Activated CD8-positive, alpha-beta T cell treated with anti-CD3 and anti-CD28 coated beads for 36 hours (primary cell): ENCODE measurements at regions not wholly inside any gene's neighbourhood (a gene's known extent, or its start where the extent isn't known, plus 50 kb on each side); places are given as distances from the start of the nearest gene placed in this dataset.

Experiments
- ATAC-seq: fragments of 200-7000 bp; cut with Tn5 transposase; one replicate; pipeline ENCODE4 v1.10.0; 2021; ENCODE audit warnings: mild to moderate bottlenecking, moderate library complexity
- CTCF ChIA-PET: fragments of 350-600 bp; sonication (Branson Sonifier 250); formaldehyde crosslinking; loops from one replicate; lab custom pipeline; 2021; ENCODE audit warnings: antibody characterized with exemption; lab: Charles Lee
- POLR2A ChIA-PET: fragments of 350-600 bp; sonication (Branson Sonifier 250); formaldehyde crosslinking; loops from one replicate; lab custom pipeline; 2021; ENCODE audit warnings: antibody characterized with exemption; lab: Charles Lee
- DNase-seq: peaks from one replicate; pipeline ENCODE4 v3.0.0-alpha.2; 2020
- H3K27ac Mint-ChIP-seq: one replicate; pipeline ENCODE4 v1.8.0; 2021; ENCODE audit warnings: mild to moderate bottlenecking, mixed read lengths
- H3K27me3 Mint-ChIP-seq: one replicate; pipeline ENCODE4 v1.8.0; 2021; ENCODE audit warnings: mixed read lengths
- H3K36me3 Mint-ChIP-seq: one replicate; pipeline ENCODE4 v1.8.0; 2021; ENCODE audit warnings: low read depth, mixed read lengths
- H3K4me1 Mint-ChIP-seq: one replicate; pipeline ENCODE4 v1.8.0; 2021; ENCODE audit warnings: low read depth, mixed read lengths
- H3K4me3 Mint-ChIP-seq: one replicate; pipeline ENCODE4 v1.8.0; 2021; ENCODE audit warnings: mild to moderate bottlenecking, moderate library complexity, mixed read lengths
- H3K9me3 Mint-ChIP-seq: one replicate; pipeline ENCODE4 v1.8.0; 2021; ENCODE audit warnings: mixed read lengths
- intact Hi-C: fragments of 100-400 bp; cut with micrococcal nuclease; formaldehyde crosslinking; loops from one replicate; pipeline ENCODE4 v1.10.0; 2022
- TF ChIP-seq, protein P1 (sequence below): fragments of 200-600 bp; IDR thresholded peaks from one replicate; pipeline ENCODE4 v1.8.0; 2022; ENCODE audit warnings: antibody characterized with exemption, mild to moderate bottlenecking

DNA sequence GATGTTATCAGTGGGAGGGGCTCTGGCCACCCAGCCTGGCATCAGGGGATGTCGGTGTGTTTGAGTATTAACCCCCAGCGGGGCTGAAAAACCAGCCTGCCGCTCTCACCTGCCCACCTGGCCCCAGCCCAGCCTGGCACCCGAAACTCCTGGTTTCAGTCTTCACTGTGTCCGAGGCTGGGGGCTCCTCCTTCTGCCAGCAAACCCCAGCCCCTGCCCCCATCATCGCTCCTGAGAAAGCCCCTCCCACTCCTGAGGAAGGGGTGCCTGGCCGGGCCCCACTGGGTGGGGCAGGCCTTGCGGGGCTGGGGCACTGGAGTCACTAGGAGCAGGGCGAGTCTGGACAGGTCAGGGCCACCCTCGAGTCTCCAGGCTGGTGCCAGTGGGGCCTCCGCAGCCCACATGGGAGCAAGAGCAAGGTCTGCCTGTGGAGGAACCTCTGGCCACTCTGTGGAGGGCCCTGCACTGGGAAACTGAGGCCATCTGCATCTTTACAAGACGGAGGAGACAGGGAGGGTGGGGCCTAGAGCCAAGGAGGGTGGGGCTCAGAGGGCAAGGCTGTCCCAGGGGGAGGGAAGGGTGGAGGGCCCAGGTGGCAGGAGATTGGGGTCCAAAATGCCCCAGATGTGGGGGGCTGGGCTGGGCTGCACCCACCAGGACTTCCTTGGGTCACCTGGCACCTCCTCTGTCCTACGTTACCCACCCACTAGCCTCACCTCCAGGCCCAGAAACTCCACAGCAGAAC, 51.5 kb upstream of the NOTCH1 start:
- Mint-ChIP-seq H3K27me3 (peaks cover 4% of the 10 kb centered on the region), H3K4me1 (no peaks in the 10 kb centered on the region), H3K9me3 (no peaks in the 10 kb centered on the region), H3K36me3 (no peaks in the 10 kb centered on the region), H3K4me3 (no peak overlapping the region), H3K27ac (no peak overlapping the region)
- TF ChIP-seq, protein P1, sequence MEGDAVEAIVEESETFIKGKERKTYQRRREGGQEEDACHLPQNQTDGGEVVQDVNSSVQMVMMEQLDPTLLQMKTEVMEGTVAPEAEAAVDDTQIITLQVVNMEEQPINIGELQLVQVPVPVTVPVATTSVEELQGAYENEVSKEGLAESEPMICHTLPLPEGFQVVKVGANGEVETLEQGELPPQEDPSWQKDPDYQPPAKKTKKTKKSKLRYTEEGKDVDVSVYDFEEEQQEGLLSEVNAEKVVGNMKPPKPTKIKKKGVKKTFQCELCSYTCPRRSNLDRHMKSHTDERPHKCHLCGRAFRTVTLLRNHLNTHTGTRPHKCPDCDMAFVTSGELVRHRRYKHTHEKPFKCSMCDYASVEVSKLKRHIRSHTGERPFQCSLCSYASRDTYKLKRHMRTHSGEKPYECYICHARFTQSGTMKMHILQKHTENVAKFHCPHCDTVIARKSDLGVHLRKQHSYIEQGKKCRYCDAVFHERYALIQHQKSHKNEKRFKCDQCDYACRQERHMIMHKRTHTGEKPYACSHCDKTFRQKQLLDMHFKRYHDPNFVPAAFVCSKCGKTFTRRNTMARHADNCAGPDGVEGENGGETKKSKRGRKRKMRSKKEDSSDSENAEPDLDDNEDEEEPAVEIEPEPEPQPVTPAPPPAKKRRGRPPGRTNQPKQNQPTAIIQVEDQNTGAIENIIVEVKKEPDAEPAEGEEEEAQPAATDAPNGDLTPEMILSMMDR: no peak
- ATAC-seq (no peak), DNase-seq (no peak)
- intact Hi-C loops: no loop called here
- ChIA-PET CTCF (no interaction called here), POLR2A (no interaction called here)

DNA sequence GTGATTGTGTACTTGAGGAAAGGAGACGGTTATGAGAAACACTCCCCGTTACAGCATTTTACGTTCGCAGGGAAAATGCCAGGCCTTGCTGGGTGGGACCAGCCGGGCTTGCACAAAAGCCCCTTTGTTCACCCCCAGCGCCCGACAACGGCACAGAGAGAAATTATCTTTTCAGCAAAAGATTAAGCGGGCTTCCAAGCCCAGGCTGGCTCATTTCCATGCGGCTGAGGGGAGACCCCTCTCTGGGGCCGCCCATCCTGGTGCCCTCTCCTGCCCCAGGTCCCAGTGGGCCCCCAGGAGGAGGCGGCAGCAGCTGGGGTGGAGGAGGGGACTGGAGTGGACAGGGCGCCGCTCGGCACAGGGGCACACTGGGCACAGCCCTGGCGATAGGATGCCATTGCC, 50.8 kb upstream of the NOTCH1 start:
- POLR2A ChIA-PET: no interaction called here
- no peak overlapping the region for H3K4me3 Mint-ChIP-seq
- intact Hi-C loops: no loop called here
- TF ChIP-seq, protein P1: no peak
- H3K9me3 Mint-ChIP-seq: no peaks in the 10 kb centered on the region
- ATAC-seq (no peak), DNase-seq (no peak)
- CTCF ChIA-PET: no interaction called here
- no peak overlapping the region for H3K27ac Mint-ChIP-seq
- peaks cover 3% of the 10 kb centered on the region for H3K27me3 Mint-ChIP-seq
- H3K36me3 Mint-ChIP-seq: no peaks in the 10 kb centered on the region
- no peaks in the 10 kb centered on the region for H3K4me1 Mint-ChIP-seq

DNA sequence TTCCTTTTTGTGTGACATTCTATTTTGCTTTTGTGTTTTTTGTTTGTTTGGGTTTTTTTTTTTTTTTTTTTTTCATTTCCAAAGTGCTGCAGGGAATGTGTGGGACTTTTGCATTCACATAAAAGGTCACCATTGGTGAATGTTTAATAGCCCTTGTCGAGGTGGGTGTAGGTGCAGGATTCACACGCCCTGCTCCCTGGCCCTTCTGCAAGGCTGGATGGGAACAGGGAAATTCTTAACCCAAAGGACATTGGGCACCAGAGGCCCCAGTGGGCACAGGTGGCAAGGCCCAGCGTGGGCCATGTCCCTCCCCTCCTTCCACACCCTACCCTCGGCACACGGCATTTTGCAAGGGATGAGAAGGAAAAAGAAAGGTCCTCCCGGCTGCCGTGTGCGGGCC, 50.4 kb upstream of the NOTCH1 start:
- H3K9me3 Mint-ChIP-seq: no peaks in the 10 kb centered on the region
- ATAC-seq: no peak
- TF ChIP-seq, protein P1: no peak
- no peak for DNase-seq
- H3K36me3 Mint-ChIP-seq: no peaks in the 10 kb centered on the region
- intact Hi-C loops: no loop called here
- POLR2A ChIA-PET: no interaction called here
- H3K27me3 Mint-ChIP-seq: peaks cover 3% of the 10 kb centered on the region
- no peak overlapping the region for H3K4me3 Mint-ChIP-seq
- no peak overlapping the region for H3K27ac Mint-ChIP-seq
- CTCF ChIA-PET: no interaction called here
- no peaks in the 10 kb centered on the region for H3K4me1 Mint-ChIP-seq

DNA sequence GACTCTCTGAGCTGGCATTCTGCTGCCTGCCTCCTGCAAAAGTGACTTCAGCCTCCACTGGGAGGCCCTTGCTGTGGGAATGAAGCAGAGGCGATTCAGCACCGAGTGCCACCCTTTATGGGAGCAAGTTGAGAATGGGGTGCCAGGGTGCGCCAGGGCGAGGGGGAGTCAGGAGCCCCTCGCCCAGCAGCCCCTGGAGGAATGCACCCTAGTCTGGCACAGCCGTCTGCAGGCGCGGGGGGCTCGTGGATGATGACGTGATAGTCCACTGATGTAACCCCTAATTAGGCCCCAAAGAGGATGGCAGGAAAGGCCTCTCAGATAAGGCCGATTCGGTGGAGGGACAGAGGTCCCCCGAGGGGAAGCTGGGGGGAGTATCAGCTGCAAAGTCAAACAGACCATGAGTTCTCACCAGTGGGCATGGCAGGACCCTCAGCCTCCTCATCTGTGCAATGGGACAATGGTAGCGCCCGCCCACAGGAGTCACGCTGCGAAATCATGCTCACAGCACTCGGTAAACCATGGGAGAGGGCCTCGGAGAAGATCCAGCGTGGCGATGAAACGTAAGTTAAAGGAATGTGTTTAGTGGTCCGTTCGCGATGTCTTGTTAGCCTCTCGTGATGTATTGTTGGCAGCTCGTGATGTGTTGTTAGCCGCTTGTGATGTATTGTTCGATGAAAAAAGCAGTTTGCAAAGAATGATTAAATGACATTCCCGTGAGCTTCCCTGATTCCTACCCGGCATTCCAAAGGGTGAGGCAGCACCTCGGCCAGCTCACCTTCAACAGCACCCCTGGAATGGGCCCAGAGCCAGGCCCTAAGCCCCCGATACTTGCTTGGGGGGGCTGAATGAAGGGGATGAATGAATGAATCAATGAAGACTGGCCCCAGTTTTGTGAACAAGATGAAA, 49.7 kb upstream of the NOTCH1 start:
- H3K36me3 Mint-ChIP-seq: no peaks in the 10 kb centered on the region
- H3K4me3 Mint-ChIP-seq: no peak overlapping the region
- H3K27ac Mint-ChIP-seq: no peak overlapping the region
- intact Hi-C loops: no loop called here
- peaks cover under 1% of the 10 kb centered on the region for H3K27me3 Mint-ChIP-seq
- no peaks in the 10 kb centered on the region for H3K9me3 Mint-ChIP-seq
- ChIA-PET CTCF (no interaction called here), POLR2A (no interaction called here)
- TF ChIP-seq, protein P1: no peak
- ATAC-seq (no peak), DNase-seq (no peak)
- H3K4me1 Mint-ChIP-seq: no peaks in the 10 kb centered on the region
